Coronary artery (tissue), 2 donors: ENCODE measurements at regions not wholly inside any gene's neighbourhood (a gene's known extent, or its start where the extent isn't known, plus 50 kb on each side); places are given as distances from the start of the nearest gene placed in this dataset.

ENCODE experiments used
- DNase-seq: peaks from one replicate; pipeline ENCODE4 v3.0.0-alpha.2; 2017; ENCODE audit warnings: low spot score
- H3K27ac ChIP-seq, 2 donors: fragments of 200-600 bp; sonication (generic); one replicate each; pipeline ENCODE4 v1.5.1; 2016 to 2019
- H3K4me3 ChIP-seq: fragments of 200-600 bp; sonication (generic); 2 replicates; pipeline ENCODE4 v1.5.1; 2016; ENCODE audit warnings: mild to moderate bottlenecking, moderate library complexity
- CTCF ChIP-seq: fragments of 200-600 bp; sonication (generic); IDR thresholded peaks from one replicate; pipeline ENCODE4 v1.5.1; 2019; ENCODE audit warnings: antibody characterized with exemption

DNA sequence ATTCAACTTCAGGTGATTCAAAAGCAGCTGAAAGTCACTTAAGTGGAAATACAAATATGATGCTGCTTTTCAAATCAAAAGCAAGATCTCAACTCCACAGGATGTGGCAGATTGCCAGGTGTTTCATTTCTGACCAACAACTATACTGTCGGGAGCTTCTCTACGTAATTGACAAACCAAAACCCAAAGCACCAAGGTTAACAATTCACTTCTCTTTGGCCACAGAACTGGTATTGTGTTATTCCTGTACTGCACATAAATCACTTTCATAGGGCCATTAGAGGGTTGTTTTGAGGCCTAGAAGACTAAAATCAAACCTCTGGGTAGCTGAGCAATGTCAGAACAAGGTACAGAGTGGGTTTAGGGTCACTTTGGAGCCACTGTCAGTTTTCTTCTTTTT lies 169.7 kb downstream of the HAO1 start:
- no peak for TF ChIP-seq CTCF
- Histone ChIP-seq H3K27ac (no peak overlapping the region), H3K4me3 (no peak overlapping the region)
- DNase-seq: no peak

DNA sequence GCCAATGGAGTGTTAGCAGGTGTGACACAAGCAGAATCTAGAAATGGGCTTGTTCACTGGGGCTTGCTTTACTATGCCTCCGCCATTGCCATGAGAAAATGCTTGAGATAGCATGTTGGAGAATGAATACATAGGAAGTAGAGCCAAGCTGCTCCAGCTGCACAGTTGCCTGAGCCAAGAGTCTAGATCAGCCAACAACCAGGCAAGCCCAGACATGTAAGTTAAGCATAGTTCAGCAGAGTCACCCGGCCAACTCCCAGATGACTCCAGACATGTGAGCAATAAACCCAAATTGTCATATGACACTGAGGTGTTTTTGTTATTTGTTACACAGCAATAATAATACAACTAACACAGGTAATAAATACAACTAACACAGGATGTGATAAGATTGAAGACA lies 167.9 kb downstream of the HAO1 start:
- Histone ChIP-seq H3K27ac (no peak overlapping the region), H3K4me3 (no peak overlapping the region)
- DNase-seq: no peak
- TF ChIP-seq CTCF: no peak

GRCh38 chr20:7773511-7773910 lies 166.7 kb downstream of the HAO1 start:
- Histone ChIP-seq H3K4me3 (no peak overlapping the region), H3K27ac (no peak overlapping the region)
- DNase-seq: no peak
- no peak for TF ChIP-seq CTCF

- H3K4me3 ChIP-seq: no peak overlapping the region
- DNase-seq: no peak
- H3K27ac ChIP-seq: peak overlapping the region; percentile 16 to 41
- TF ChIP-seq CTCF: no peak
Observed at GRCh38 chr20:7775072-7775471, 165.2 kb downstream of the HAO1 start.

DNA sequence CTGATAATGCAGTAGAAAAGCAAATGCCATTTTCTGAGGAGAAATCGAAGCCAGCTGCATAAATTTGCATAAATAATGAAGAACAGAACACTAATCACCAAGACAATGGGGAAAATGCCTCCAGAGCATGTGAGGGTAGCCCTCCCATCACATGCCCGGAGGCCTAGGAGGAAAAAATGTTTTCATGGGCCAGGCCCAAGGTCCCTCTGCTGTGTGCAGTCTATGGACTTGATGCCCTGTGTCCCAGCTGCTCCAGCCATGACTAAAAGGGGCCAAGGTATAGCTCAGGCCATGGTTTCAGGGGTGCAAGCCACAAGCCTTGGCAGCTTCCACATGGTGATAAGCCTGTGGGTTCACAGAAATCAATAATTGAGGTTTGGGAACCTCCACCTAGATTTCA lies 164.1 kb downstream of the HAO1 start:
- TF ChIP-seq CTCF: no peak

DNA sequence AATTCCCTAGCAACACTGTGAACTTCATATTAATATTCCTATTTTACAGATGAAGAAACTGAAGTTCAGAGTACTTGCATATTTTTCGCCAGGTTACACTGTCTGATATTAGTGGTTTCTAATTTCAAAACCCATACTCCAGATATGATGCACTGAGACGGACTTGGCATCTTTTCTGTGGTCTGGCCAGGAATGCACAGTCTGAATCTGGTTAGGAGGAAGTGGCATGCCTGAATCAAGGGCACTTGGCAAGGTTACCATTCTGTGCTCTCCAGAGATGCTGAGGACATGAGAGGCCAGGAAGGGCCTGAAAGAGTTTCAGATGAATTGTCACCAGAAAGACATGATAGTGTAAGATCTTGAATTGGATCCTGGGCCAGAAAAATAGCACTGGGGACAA lies 150.1 kb downstream of the HAO1 start:
- H3K27ac ChIP-seq: no peak overlapping the region
- no peak overlapping the region for H3K4me3 ChIP-seq
- no peak for DNase-seq
- TF ChIP-seq CTCF: no peak

More for the DNA sequence above, 164.1 kb downstream of the HAO1 start:
- Histone ChIP-seq H3K27ac (no peak overlapping the region), H3K4me3 (no peak overlapping the region)
- no peak for DNase-seq

- TF ChIP-seq CTCF: no peak
- Histone ChIP-seq H3K4me3 (no peak overlapping the region), H3K27ac (no peak overlapping the region)
- DNase-seq: no peak
Observed at GRCh38 chr20:7792150-7792869, 147.9 kb downstream of the HAO1 start.
